HL-60 (cell line): ENCODE measurements at regions not wholly inside any gene's neighbourhood (a gene's known extent, or its start where the extent isn't known, plus 50 kb on each side); places are given as distances from the start of the nearest gene placed in this dataset.

Experiments used
- CTCF ChIP-seq: IDR thresholded peaks from one replicate; pipeline ENCODE4 v1.5.1; 2011; ENCODE audit warnings: low read length, control low read depth, inconsistent platforms; ENCODE audit not compliant: insufficient read depth
- POLR2AphosphoS5 ChIP-seq: IDR thresholded peaks from 2 replicates; pipeline ENCODE4 v1.6.1; 2012; ENCODE audit warnings: low read depth
- REST ChIP-seq: IDR thresholded peaks from 2 replicates; pipeline ENCODE4 v1.6.1; 2012; ENCODE audit warnings: low read depth; ENCODE audit not compliant: insufficient replicate concordance
- SPI1 ChIP-seq: IDR thresholded peaks from 2 replicates; pipeline ENCODE4 v1.6.1; 2012; ENCODE audit warnings: low read depth, mild to moderate bottlenecking, borderline replicate concordance

- TF ChIP-seq CTCF (no peak), POLR2AphosphoS5 (no peak), REST (no peak), SPI1 (no peak)
These were observed 79.4 kb downstream of the RPLP1 start for GRCh38 chr15:69532066-69532465.
